ENCODE measurements at regions not wholly inside any gene's neighbourhood (a gene's known extent, or its start where the extent isn't known, plus 50 kb on each side); places are given as distances from the start of the nearest gene placed in this dataset.

DNA sequence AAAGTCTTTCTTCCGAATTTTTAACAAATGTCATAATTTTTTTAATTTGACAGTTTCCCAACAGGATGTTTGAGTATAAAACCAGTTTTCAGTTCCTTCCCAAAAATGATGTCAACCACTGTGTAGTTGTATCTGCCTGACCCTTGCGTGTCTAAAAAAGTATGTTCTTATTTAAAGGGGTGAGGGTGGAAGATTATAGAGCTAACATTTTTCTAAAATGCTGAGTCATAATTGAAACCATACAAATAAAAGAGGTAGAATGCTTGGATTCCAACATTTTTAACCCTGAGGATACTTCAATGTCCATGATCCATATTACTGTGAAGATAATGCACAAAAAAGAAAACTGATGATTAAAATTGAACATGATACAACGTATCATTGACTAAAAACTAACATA lies 1388.8 kb downstream of the UQCRFS1 start:
- peaks cover 74% of the 10 kb centered on the region for H3K9me3 Mint-ChIP-seq
- H3K4me3 Mint-ChIP-seq, result no peak overlapping the region
- TF ChIP-seq ZNF121 (CRISPR knock-in tag; IDR thresholded peaks at IDR 0.05) (no peak), FOXJ3 (CRISPR knock-in tag; IDR thresholded peaks at IDR 0.05; ENCODE audit: borderline replicate concordance) (no peak), GRHL2 (CRISPR knock-in tag; IDR thresholded peaks at IDR 0.05; ENCODE audit: insufficient replicate concordance, severe bottlenecking) (no peak)
- H3K27ac Mint-ChIP-seq, result no peak overlapping the region
- H3K4me1 Mint-ChIP-seq, result no peaks in the 10 kb centered on the region
- peaks cover 68% of the 10 kb centered on the region for H3K36me3 Mint-ChIP-seq
- ATAC-seq, result no peak
- CTCF ChIA-PET, result no interaction called here
- no peak for DNase-seq (ENCODE audit: low spot score)
- H3K27me3 Mint-ChIP-seq (ENCODE audit: low read depth), result peaks cover 8% of the 10 kb centered on the region
- POLR2A ChIA-PET, result no interaction called here

DNA sequence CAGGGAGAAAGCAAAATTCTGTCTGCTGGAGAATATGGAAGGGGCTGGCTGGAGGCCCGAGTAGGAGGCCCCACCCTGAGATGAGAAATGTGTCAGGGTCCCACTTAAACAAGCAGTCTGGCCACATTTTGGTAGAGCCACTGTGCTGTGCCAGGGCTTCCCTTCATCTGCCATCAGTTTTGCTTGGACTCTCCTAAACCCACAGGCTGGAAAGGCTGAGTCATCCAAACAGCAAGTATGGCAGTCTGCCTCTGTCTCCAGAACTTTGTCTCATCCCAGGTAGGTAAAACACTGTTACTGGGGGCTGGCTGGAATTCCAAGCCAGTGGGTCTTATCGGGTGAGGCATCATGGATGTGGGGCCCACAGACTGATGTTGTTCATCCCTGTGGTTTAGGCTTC lies 1390.6 kb downstream of the UQCRFS1 start:
- H3K9me3 Mint-ChIP-seq, result peaks cover 74% of the 10 kb centered on the region
- peaks cover 68% of the 10 kb centered on the region for H3K36me3 Mint-ChIP-seq
- POLR2A ChIA-PET, result no interaction called here
- H3K4me1 Mint-ChIP-seq, result no peaks in the 10 kb centered on the region
- no peak for DNase-seq (ENCODE audit: low spot score)
- CTCF ChIA-PET, result no interaction called here
- H3K4me3 Mint-ChIP-seq, result no peak overlapping the region
- TF ChIP-seq, protein P1, sequence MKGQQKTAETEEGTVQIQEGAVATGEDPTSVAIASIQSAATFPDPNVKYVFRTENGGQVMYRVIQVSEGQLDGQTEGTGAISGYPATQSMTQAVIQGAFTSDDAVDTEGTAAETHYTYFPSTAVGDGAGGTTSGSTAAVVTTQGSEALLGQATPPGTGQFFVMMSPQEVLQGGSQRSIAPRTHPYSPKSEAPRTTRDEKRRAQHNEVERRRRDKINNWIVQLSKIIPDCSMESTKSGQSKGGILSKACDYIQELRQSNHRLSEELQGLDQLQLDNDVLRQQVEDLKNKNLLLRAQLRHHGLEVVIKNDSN (CRISPR knock-in tag; IDR thresholded peaks at IDR 0.05), result no peak
- TF ChIP-seq RORB (CRISPR knock-in tag; IDR thresholded peaks at IDR 0.05) (no peak), EMX1 (CRISPR knock-in tag; IDR thresholded peaks at IDR 0.05) (no peak), NR1H2 (CRISPR knock-in tag; IDR thresholded peaks at IDR 0.05) (no peak), CBFB (CRISPR knock-in tag; IDR thresholded peaks at IDR 0.05; ENCODE audit: low read depth) (no peak), JAZF1 (CRISPR knock-in tag; IDR thresholded peaks at IDR 0.05) (no peak)
- TF ChIP-seq, protein P2, sequence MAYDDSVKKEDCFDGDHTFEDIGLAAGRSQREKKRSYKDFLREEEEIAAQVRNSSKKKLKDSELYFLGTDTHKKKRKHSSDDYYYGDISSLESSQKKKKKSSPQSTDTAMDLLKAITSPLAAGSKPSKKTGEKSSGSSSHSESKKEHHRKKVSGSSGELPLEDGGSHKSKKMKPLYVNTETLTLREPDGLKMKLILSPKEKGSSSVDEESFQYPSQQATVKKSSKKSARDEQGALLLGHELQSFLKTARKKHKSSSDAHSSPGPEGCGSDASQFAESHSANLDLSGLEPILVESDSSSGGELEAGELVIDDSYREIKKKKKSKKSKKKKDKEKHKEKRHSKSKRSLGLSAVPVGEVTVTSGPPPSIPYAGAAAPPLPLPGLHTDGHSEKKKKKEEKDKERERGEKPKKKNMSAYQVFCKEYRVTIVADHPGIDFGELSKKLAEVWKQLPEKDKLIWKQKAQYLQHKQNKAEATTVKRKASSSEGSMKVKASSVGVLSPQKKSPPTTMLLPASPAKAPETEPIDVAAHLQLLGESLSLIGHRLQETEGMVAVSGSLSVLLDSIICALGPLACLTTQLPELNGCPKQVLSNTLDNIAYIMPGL (CRISPR knock-in tag; IDR thresholded peaks at IDR 0.05), result no peak
- TF ChIP-seq, protein P3, sequence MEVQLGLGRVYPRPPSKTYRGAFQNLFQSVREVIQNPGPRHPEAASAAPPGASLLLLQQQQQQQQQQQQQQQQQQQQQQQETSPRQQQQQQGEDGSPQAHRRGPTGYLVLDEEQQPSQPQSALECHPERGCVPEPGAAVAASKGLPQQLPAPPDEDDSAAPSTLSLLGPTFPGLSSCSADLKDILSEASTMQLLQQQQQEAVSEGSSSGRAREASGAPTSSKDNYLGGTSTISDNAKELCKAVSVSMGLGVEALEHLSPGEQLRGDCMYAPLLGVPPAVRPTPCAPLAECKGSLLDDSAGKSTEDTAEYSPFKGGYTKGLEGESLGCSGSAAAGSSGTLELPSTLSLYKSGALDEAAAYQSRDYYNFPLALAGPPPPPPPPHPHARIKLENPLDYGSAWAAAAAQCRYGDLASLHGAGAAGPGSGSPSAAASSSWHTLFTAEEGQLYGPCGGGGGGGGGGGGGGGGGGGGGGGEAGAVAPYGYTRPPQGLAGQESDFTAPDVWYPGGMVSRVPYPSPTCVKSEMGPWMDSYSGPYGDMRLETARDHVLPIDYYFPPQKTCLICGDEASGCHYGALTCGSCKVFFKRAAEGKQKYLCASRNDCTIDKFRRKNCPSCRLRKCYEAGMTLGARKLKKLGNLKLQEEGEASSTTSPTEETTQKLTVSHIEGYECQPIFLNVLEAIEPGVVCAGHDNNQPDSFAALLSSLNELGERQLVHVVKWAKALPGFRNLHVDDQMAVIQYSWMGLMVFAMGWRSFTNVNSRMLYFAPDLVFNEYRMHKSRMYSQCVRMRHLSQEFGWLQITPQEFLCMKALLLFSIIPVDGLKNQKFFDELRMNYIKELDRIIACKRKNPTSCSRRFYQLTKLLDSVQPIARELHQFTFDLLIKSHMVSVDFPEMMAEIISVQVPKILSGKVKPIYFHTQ (CRISPR knock-in tag; IDR thresholded peaks at IDR 0.05), result no peak
- no peak for ATAC-seq
- no peak overlapping the region for H3K27ac Mint-ChIP-seq
- H3K27me3 Mint-ChIP-seq (ENCODE audit: low read depth), result peaks cover 8% of the 10 kb centered on the region

DNA sequence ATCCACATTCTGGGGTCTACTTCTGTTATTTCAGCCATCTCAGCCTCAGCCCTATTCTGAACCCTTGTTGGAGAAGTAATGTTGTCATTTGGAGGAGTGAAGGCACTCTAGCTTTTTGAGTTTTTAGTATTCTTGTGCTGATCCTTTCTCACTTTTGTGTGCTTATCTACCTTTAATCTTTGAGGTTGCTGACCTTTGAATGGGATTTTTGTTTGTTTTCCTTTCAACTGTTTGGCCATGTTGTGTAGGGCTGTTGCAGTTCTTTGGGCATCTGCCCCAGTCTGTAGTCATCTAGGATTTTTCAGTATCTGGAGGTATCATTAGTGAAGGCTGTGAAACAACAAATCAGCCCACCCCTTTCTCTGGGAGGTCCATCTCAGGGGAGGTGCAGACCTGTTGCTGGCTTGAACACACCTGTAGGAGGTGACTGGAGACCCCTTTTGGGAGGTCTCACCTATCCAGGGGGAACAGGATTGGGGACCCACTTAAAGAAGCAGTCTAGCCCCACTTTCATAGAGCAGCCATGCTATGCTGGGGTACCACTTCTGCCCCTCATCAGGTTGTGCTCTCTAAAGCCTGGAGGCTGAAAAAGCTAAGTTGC lies 1391.4 kb downstream of the UQCRFS1 start:
- DNase-seq (ENCODE audit: low spot score) (no peak), ATAC-seq (no peak)
- Mint-ChIP-seq H3K4me3 (no peak overlapping the region), H3K27me3 (ENCODE audit: low read depth) (peaks cover 12% of the 10 kb centered on the region), H3K27ac (no peak overlapping the region), H3K4me1 (no peaks in the 10 kb centered on the region), H3K9me3 (peaks cover 76% of the 10 kb centered on the region), H3K36me3 (peaks cover 70% of the 10 kb centered on the region)
- POLR2A ChIA-PET, result no interaction called here
- TF ChIP-seq OVOL2 (CRISPR knock-in tag; IDR thresholded peaks at IDR 0.05; ENCODE audit: borderline replicate concordance) (no peak), JUN (CRISPR knock-in tag; IDR thresholded peaks at IDR 0.05) (no peak), ZNF263 (CRISPR knock-in tag; IDR thresholded peaks at IDR 0.05; ENCODE audit: low read depth) (no peak), RELA (CRISPR knock-in tag; IDR thresholded peaks at IDR 0.05; ENCODE audit: borderline replicate concordance) (no peak), ZNF232 (CRISPR knock-in tag; IDR thresholded peaks at IDR 0.05) (no peak), ZNF396 (CRISPR knock-in tag; IDR thresholded peaks at IDR 0.05; ENCODE audit: borderline replicate concordance) (no peak), CREB1 (CRISPR knock-in tag; IDR thresholded peaks at IDR 0.05) (no peak), TEAD4 (CRISPR knock-in tag; IDR thresholded peaks at IDR 0.05) (no peak), ZNF121 (CRISPR knock-in tag; IDR thresholded peaks at IDR 0.05) (no peak), MXD4 (CRISPR knock-in tag; IDR thresholded peaks at IDR 0.05; ENCODE audit: borderline replicate concordance) (no peak)
- TF ChIP-seq, protein P4, sequence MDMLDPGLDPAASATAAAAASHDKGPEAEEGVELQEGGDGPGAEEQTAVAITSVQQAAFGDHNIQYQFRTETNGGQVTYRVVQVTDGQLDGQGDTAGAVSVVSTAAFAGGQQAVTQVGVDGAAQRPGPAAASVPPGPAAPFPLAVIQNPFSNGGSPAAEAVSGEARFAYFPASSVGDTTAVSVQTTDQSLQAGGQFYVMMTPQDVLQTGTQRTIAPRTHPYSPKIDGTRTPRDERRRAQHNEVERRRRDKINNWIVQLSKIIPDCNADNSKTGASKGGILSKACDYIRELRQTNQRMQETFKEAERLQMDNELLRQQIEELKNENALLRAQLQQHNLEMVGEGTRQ (CRISPR knock-in tag; IDR thresholded peaks at IDR 0.05), result no peak
- TF ChIP-seq, protein P5, sequence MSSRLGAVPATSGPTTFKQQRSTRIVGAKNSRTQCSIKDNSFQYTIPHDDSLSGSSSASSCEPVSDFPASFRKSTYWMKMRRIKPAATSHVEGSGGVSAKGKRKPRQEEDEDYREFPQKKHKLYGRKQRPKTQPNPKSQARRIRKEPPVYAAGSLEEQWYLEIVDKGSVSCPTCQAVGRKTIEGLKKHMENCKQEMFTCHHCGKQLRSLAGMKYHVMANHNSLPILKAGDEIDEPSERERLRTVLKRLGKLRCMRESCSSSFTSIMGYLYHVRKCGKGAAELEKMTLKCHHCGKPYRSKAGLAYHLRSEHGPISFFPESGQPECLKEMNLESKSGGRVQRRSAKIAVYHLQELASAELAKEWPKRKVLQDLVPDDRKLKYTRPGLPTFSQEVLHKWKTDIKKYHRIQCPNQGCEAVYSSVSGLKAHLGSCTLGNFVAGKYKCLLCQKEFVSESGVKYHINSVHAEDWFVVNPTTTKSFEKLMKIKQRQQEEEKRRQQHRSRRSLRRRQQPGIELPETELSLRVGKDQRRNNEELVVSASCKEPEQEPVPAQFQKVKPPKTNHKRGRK (CRISPR knock-in tag; IDR thresholded peaks at IDR 0.05; ENCODE audit: borderline replicate concordance), result no peak
- TF ChIP-seq, protein P3 (CRISPR knock-in tag; IDR thresholded peaks at IDR 0.05), result no peak
- CTCF ChIA-PET, result no interaction called here

Measured in WTC11 (cell line).